ENCODE measurements at regions not wholly inside any gene's neighbourhood (a gene's known extent, or its start where the extent isn't known, plus 50 kb on each side); places are given as distances from the start of the nearest gene placed in this dataset.

- TF ChIP-seq, protein P1, sequence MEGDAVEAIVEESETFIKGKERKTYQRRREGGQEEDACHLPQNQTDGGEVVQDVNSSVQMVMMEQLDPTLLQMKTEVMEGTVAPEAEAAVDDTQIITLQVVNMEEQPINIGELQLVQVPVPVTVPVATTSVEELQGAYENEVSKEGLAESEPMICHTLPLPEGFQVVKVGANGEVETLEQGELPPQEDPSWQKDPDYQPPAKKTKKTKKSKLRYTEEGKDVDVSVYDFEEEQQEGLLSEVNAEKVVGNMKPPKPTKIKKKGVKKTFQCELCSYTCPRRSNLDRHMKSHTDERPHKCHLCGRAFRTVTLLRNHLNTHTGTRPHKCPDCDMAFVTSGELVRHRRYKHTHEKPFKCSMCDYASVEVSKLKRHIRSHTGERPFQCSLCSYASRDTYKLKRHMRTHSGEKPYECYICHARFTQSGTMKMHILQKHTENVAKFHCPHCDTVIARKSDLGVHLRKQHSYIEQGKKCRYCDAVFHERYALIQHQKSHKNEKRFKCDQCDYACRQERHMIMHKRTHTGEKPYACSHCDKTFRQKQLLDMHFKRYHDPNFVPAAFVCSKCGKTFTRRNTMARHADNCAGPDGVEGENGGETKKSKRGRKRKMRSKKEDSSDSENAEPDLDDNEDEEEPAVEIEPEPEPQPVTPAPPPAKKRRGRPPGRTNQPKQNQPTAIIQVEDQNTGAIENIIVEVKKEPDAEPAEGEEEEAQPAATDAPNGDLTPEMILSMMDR (IDR thresholded peaks at IDR 0.05; ENCODE audit: poor library complexity): no peak
- TF ChIP-seq EZH2 (IDR thresholded peaks at IDR 0.05; ENCODE audit: borderline replicate concordance) (no peak), EZH2phosphoT487 (IDR thresholded peaks at IDR 0.05; ENCODE audit: low read depth, severe bottlenecking, unreplicated experiment) (no peak)
Observed at GRCh38 chr3:132987396-132987795, 50.8 kb upstream of the TMEM108 start.

Data from hepatocyte (in vitro differentiated cells).